DND-41 (cell line): ENCODE measurements at regions not wholly inside any gene's neighbourhood (a gene's known extent, or its start where the extent isn't known, plus 50 kb on each side); places are given as distances from the start of the nearest gene placed in this dataset.

ENCODE experiments used
- ATAC-seq: fragments of 200-7000 bp; cut with Tn5 transposase; 3 replicates; pipeline ENCODE4 v1.9.1; 2021; ENCODE audit warnings: low read depth; ENCODE audit not compliant: insufficient read depth
- DNase-seq: peaks from one replicate; pipeline ENCODE4 v3.0.0-alpha.2; 2020
- H2AFZ ChIP-seq: 2 replicates; pipeline ENCODE4 v1.6.0; 2012; ENCODE audit warnings: low read depth, low read length
- H3K27ac ChIP-seq: 2 replicates; pipeline ENCODE4 v1.5.1; 2012; ENCODE audit warnings: low read length, inconsistent platforms
- H3K27me3 ChIP-seq: fragments of 200-600 bp; sonication (generic); 2 replicates; pipeline ENCODE4 v1.6.0; 2012; ENCODE audit warnings: low read length, mild to moderate bottlenecking, inconsistent platforms; ENCODE audit not compliant: insufficient read depth, poor library complexity
- H3K36me3 ChIP-seq: 2 replicates; pipeline ENCODE4 v1.5.1; 2012; ENCODE audit warnings: low read length, inconsistent platforms; ENCODE audit not compliant: insufficient read depth
- H3K4me1 ChIP-seq: 2 replicates; pipeline ENCODE4 v1.5.1; 2012; ENCODE audit warnings: mild to moderate bottlenecking, low read length; ENCODE audit not compliant: insufficient read depth
- H3K4me2 ChIP-seq: 2 replicates; pipeline ENCODE4 v1.6.0; 2012; ENCODE audit warnings: mild to moderate bottlenecking, moderate library complexity, low read length, inconsistent platforms; ENCODE audit not compliant: insufficient read depth
- H3K4me3 ChIP-seq, 2 experiments: fragments of 200-600 bp in 1 of 2; shearing (Covaris generic) in 1 of 2; 2 replicates each; pipeline ENCODE4 v1.5.1; 2012 to 2016; ENCODE audit warnings: inconsistent platforms in 2 of 2, low read length in 2 of 2, mild to moderate bottlenecking in 2 of 2, low read depth in 1 of 2, moderate library complexity in 1 of 2
- H3K79me2 ChIP-seq: 2 replicates; pipeline ENCODE4 v1.6.0; 2012; ENCODE audit warnings: low read length, inconsistent platforms; ENCODE audit not compliant: insufficient read depth
- H3K9ac ChIP-seq: 2 replicates; pipeline ENCODE4 v1.6.0; 2012; ENCODE audit warnings: low read depth, mild to moderate bottlenecking, inconsistent platforms, low read length, moderate library complexity
- H3K9me3 ChIP-seq: 2 replicates; pipeline ENCODE4 v1.5.1; 2012; ENCODE audit warnings: low read length, moderate library complexity, mild to moderate bottlenecking, inconsistent platforms; ENCODE audit not compliant: insufficient read depth, severe bottlenecking
- H4K20me1 ChIP-seq: 2 replicates; pipeline ENCODE4 v1.6.0; 2012; ENCODE audit warnings: low read length; ENCODE audit not compliant: insufficient read depth
- CTCF ChIP-seq: IDR thresholded peaks from 2 replicates; pipeline ENCODE4 v1.5.1; 2012; ENCODE audit warnings: borderline replicate concordance, low read length, moderate library complexity, mild to moderate bottlenecking; ENCODE audit not compliant: poor library complexity, severe bottlenecking; ENCODE audit errors: extremely low read depth
- EZH2 ChIP-seq: IDR thresholded peaks from 3 replicates; pipeline ENCODE4 v1.6.1; 2012; ENCODE audit warnings: borderline replicate concordance, low read depth, mild to moderate bottlenecking, moderate library complexity, low read length, inconsistent platforms; ENCODE audit not compliant: severe bottlenecking

GRCh38 chr14:32265584-32265983, 62.5 kb upstream of the RNU6-8 start:
- H3K27me3 ChIP-seq: no peaks in the 10 kb centered on the region
- no peaks in the 10 kb centered on the region for H3K79me2 ChIP-seq
- H3K9ac ChIP-seq: no peak overlapping the region
- TF ChIP-seq EZH2 (no peak), CTCF (no peak)
- H3K4me3 ChIP-seq: no peak overlapping the region
- H3K36me3 ChIP-seq: no peaks in the 10 kb centered on the region
- H4K20me1 ChIP-seq: no peaks in the 10 kb centered on the region
- ATAC-seq (no peak), DNase-seq (no peak)
- H3K4me2 ChIP-seq: no peak overlapping the region
- H3K9me3 ChIP-seq: peaks cover 23% of the 10 kb centered on the region
- H3K4me1 ChIP-seq: peaks cover 10% of the 10 kb centered on the region
- no peak overlapping the region for H3K27ac ChIP-seq
- H2AFZ ChIP-seq: no peak overlapping the region

- Histone ChIP-seq H3K9ac (no peak overlapping the region), H3K79me2 (no peaks in the 10 kb centered on the region), H3K4me3 (no peak overlapping the region), H2AFZ (no peak overlapping the region), H3K36me3 (no peaks in the 10 kb centered on the region), H3K27ac (no peak overlapping the region), H3K4me1 (no peaks in the 10 kb centered on the region), H3K4me2 (no peak overlapping the region), H3K27me3 (no peaks in the 10 kb centered on the region), H3K9me3 (no peaks in the 10 kb centered on the region), H4K20me1 (no peaks in the 10 kb centered on the region)
- TF ChIP-seq EZH2: no peak
- TF ChIP-seq CTCF: no peak
- DNase-seq (no peak), ATAC-seq (no peak)
Measured at GRCh38 chr14:32277998-32278397, 51.1 kb upstream of the AKAP6 start.
